ENCODE measurements at regions not wholly inside any gene's neighbourhood (a gene's known extent, or its start where the extent isn't known, plus 50 kb on each side); places are given as distances from the start of the nearest gene placed in this dataset.

DNA sequence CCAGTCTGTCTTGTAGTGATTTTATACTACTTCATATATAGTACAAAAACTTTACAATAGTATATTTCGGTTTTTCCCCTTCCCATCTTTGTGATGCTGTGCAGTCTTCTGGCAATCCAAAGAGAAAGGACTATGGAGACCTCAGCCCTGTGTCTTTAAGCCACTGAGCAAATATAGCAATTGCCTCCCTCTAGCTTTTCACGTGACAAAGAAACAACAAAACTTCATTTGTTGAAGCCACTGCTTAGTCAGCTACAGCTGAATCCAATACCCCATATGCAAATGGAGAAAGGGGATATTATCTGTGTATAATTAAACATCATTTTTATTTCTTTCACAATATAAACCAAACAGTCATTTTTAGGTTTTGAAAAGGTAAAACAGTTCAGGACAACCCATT is 142.8 kb upstream of the STK32A start:
- DNase-seq (ENCODE audit: low read depth) = no peak
- TF ChIP-seq, protein P1, sequence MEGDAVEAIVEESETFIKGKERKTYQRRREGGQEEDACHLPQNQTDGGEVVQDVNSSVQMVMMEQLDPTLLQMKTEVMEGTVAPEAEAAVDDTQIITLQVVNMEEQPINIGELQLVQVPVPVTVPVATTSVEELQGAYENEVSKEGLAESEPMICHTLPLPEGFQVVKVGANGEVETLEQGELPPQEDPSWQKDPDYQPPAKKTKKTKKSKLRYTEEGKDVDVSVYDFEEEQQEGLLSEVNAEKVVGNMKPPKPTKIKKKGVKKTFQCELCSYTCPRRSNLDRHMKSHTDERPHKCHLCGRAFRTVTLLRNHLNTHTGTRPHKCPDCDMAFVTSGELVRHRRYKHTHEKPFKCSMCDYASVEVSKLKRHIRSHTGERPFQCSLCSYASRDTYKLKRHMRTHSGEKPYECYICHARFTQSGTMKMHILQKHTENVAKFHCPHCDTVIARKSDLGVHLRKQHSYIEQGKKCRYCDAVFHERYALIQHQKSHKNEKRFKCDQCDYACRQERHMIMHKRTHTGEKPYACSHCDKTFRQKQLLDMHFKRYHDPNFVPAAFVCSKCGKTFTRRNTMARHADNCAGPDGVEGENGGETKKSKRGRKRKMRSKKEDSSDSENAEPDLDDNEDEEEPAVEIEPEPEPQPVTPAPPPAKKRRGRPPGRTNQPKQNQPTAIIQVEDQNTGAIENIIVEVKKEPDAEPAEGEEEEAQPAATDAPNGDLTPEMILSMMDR (IDR thresholded peaks at IDR 0.05; ENCODE audit: insufficient read depth, low read depth, low read length) = no peak
- no peak overlapping the region for H3K4me3 ChIP-seq (ENCODE audit: low read depth, low read length)

DNA sequence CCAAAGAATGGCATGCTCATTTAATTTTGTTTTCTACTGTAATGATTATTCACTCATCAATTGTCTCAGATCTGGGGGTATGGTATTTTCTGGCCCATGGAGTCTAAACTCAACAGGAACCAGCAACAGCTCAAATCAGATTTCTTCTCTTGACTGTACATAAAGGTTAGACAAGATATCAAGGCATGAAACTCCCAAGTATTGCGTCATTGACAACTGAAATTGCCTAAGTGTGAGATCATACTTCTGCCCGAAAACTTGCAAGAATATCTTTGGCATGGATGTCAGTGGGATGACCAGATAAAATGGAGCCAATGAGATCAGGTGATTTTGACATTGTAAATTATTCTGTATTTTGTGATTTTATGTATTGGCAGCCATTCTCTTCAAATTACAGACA is 141.7 kb upstream of the STK32A start:
- H3K4me3 ChIP-seq (ENCODE audit: low read depth, low read length) = no peak overlapping the region
- TF ChIP-seq, protein P1 (IDR thresholded peaks at IDR 0.05; ENCODE audit: insufficient read depth, low read depth, low read length) = no peak
- peak; percentile 36 for DNase-seq (ENCODE audit: low read depth)

DNA sequence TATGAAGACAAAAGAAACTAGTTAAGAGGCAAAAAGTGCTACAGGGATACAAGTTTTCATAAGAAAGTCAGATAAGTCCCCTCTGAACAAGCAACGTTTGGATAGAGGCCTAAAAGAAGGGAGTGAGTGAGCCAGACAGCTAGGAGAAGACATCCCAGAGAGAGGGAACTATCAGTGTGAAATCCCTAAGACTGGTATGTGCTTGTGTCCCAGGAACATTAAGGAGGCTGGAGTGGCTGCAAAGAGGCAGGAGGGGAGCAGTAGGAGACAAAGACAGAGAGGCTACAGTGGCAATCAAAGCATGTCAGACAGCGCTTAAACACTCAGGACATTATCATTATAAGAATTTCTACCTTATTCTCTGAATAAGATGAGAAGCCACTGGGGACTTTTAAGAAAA is 139.1 kb upstream of the STK32A start:
- no peak for DNase-seq (ENCODE audit: low read depth)
- TF ChIP-seq, protein P1 (IDR thresholded peaks at IDR 0.05; ENCODE audit: insufficient read depth, low read depth, low read length) = no peak
- no peak overlapping the region for H3K4me3 ChIP-seq (ENCODE audit: low read depth, low read length)

DNA sequence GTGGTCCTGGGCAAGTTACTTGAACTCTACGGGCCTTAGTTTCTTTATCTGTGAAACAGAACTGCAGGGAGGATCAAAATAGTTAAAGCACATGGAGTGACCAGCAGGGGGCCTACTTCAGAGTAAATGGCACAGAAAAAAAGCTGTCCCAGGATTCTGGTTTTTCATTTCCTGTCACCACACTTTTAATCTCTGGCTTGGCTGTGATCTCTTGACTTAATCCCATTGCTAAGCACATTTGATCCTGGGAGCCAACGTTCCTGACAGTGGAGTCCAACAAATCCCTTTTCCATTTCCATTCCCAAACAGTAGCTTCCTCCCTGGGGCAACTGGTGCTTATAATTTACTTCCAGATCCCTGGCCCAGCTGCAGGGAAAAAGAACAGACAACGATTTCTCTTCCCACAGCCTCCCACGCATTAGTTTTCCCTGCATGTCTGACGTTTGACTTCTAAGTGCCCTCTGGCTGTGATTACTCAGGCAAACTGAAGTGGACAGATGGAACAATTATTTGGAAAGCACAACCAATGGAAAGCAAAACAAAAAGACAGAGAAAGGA is 136.5 kb upstream of the STK32A start:
- no peak overlapping the region for H3K4me3 ChIP-seq (ENCODE audit: low read depth, low read length)

DNA sequence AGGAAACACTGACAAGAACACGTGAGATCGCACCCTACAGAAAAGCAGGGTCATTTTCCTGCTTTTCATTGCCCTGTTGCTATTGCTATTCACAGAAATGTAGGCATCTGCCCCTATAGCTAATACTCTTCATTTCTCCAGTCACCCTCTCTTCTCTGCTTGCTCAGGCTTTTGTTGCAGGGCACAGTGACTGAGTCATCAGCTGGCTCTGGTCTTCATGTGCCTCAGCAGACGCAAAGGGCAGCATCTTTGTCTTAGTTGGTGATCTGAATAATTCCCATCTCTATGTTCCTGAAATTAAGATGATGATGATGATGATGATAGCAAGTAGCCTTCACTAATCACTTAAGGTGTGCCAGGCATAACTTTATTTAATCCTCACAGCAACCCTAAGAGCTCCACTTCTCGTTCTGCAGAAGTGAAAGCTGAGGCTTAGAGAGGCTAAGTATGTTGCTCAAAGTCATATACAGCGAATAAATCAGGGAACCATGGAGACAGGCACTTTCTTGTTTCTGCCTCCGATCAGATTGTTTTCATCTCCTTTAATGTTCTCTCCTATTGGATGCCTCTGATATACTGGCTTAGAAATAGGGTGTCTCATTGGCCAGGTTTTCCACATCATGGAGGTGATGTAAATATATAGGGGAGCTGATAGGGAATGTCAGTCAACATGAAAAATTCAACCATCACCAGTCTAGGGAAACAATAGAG is 133.0 kb upstream of the STK32A start:
- H3K4me3 ChIP-seq (ENCODE audit: low read depth, low read length) = no peak overlapping the region
- no peak for DNase-seq (ENCODE audit: low read depth)
- TF ChIP-seq, protein P1 (IDR thresholded peaks at IDR 0.05; ENCODE audit: insufficient read depth, low read depth, low read length) = no peak

More for the DNA sequence above, 136.5 kb upstream of the STK32A start:
- peak; percentile 54 for DNase-seq (ENCODE audit: low read depth)
- TF ChIP-seq, protein P1 (IDR thresholded peaks at IDR 0.05; ENCODE audit: insufficient read depth, low read depth, low read length) = peak; percentile 60

DNA sequence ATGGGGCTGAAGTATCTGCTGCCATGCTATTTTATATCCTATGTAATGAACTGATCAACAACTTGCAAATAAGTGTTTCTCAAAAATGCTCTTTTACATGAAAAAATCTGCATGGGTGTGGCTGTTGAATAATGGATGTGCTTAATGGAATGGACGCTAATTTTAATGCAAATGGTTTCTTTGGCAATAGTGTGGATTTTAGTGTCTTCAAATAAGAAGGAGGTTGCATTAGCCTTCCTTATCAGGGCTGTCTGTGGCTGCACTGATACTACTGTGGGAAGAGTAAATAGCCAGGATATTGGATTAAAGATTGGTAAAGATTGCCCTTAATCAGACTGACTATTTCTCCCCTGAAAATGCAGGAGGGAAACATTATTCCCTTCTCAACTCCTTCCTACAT is 121.9 kb upstream of the STK32A start:
- TF ChIP-seq, protein P1 (IDR thresholded peaks at IDR 0.05; ENCODE audit: insufficient read depth, low read depth, low read length) = no peak
- no peak overlapping the region for H3K4me3 ChIP-seq (ENCODE audit: low read depth, low read length)
- DNase-seq (ENCODE audit: low read depth) = no peak
